ENCODE measurements at regions not wholly inside any gene's neighbourhood (a gene's known extent, or its start where the extent isn't known, plus 50 kb on each side); places are given as distances from the start of the nearest gene placed in this dataset.

- no peaks in the 10 kb centered on the region for H3K9me3 ChIP-seq
- H3K36me3 ChIP-seq = no peaks in the 10 kb centered on the region
- TF ChIP-seq CTCF (IDR thresholded peaks at IDR 0.05; ENCODE audit: low read depth, low read length) = no peak
- no peaks in the 10 kb centered on the region for H3K27me3 ChIP-seq
- no peak for DNase-seq
- H3K4me1 ChIP-seq = no peaks in the 10 kb centered on the region
- H3K4me3 ChIP-seq (ENCODE audit: low read depth, low read length) = no peak overlapping the region
Measured at GRCh38 chrX:115364670-115365069, 75.2 kb downstream of the LUZP4 start.

- Histone ChIP-seq H3K36me3 (no peaks in the 10 kb centered on the region), H3K27me3 (no peaks in the 10 kb centered on the region), H3K4me3 (ENCODE audit: low read depth, low read length) (no peak overlapping the region), H3K9me3 (no peaks in the 10 kb centered on the region), H3K4me1 (no peaks in the 10 kb centered on the region)
- TF ChIP-seq CTCF (IDR thresholded peaks at IDR 0.05; ENCODE audit: low read depth, low read length) = no peak
- DNase-seq = no peak
Measured at GRCh38 chrX:115366535-115366934, 77.0 kb downstream of the LUZP4 start.

GRCh38 chrX:115367455-115367854 is 77.9 kb downstream of the LUZP4 start:
- Histone ChIP-seq H3K9me3 (no peaks in the 10 kb centered on the region), H3K4me1 (no peaks in the 10 kb centered on the region), H3K36me3 (no peaks in the 10 kb centered on the region), H3K4me3 (ENCODE audit: low read depth, low read length) (no peak overlapping the region), H3K27me3 (no peaks in the 10 kb centered on the region)
- no peak for DNase-seq
- no peak for TF ChIP-seq CTCF (IDR thresholded peaks at IDR 0.05; ENCODE audit: low read depth, low read length)

GRCh38 chrX:115367951-115368350 is 78.4 kb downstream of the LUZP4 start:
- no peaks in the 10 kb centered on the region for H3K9me3 ChIP-seq
- no peaks in the 10 kb centered on the region for H3K27me3 ChIP-seq
- H3K4me1 ChIP-seq = no peaks in the 10 kb centered on the region
- no peaks in the 10 kb centered on the region for H3K36me3 ChIP-seq
- no peak for DNase-seq
- no peak overlapping the region for H3K4me3 ChIP-seq (ENCODE audit: low read depth, low read length)
- TF ChIP-seq CTCF (IDR thresholded peaks at IDR 0.05; ENCODE audit: low read depth, low read length) = no peak

GRCh38 chrX:115368876-115369275 is 79.4 kb downstream of the LUZP4 start:
- DNase-seq = no peak
- Histone ChIP-seq H3K36me3 (no peaks in the 10 kb centered on the region), H3K9me3 (no peaks in the 10 kb centered on the region), H3K4me1 (no peaks in the 10 kb centered on the region), H3K4me3 (ENCODE audit: low read depth, low read length) (no peak overlapping the region), H3K27me3 (no peaks in the 10 kb centered on the region)
- TF ChIP-seq CTCF (IDR thresholded peaks at IDR 0.05; ENCODE audit: low read depth, low read length) = no peak

- Histone ChIP-seq H3K4me3 (ENCODE audit: low read depth, low read length) (no peak overlapping the region), H3K9me3 (no peaks in the 10 kb centered on the region), H3K4me1 (no peaks in the 10 kb centered on the region), H3K36me3 (no peaks in the 10 kb centered on the region), H3K27me3 (no peaks in the 10 kb centered on the region)
- no peak for DNase-seq
- no peak for TF ChIP-seq CTCF (IDR thresholded peaks at IDR 0.05; ENCODE audit: low read depth, low read length)
Measured at GRCh38 chrX:115372152-115372551, 82.6 kb downstream of the LUZP4 start.
